HG03159 (cell line): ENCODE measurements at regions not wholly inside any gene's neighbourhood (a gene's known extent, or its start where the extent isn't known, plus 50 kb on each side); places are given as distances from the start of the nearest gene placed in this dataset.
"Not testable (repeated sequence)": the region's sequence is repeated elsewhere in the genome, so short reads cannot be mapped to it uniquely, and the experiment has no call there.

Experiments
- ATAC-seq: cut with Tn5 transposase; IDR thresholded peaks from one replicate; pipeline ENCODE4 v1.9.1; 2021; ENCODE audit warnings: mild to moderate bottlenecking, moderate library complexity; ENCODE audit not compliant: unreplicated experiment

DNA sequence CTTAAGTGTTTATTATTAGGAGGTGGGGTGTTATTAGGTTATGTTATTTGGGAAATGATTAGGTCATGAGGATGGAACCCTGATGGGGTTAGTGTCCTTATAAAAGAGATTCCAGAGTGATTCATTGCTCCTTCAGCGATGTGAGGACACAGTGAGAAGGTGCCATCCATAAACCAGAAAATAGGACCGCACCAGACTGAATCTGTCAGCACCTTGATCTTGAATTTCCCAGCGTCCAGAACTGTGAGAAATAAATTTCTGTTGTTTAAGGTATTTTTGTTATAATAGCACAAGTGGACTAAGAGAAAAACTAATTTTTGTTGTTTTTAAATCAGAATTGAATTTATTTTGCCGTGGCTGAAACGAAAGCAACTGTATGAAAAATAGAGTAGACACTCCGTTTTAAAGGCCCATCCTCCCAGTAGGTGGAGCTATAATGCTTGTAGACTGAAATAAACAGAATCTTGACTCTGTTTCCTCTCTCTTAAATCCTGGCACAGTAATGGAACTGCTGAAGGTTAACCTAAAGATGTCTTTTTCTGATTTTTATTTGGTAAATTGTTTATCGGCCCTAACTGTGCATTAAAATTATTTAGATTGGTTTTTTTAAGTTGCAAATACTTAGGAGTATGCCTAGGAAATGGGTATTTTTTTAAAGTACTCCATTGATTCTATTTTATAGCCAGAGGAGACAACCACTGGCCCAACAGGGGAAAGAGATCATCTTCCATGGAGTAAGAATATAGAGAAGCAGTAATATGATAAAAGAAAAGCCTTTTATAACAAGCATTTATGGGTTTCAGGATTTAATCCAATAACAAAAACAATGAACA, 133.2 kb upstream of the ADAMTS3 start:
- peak; percentile 84 for ATAC-seq

DNA sequence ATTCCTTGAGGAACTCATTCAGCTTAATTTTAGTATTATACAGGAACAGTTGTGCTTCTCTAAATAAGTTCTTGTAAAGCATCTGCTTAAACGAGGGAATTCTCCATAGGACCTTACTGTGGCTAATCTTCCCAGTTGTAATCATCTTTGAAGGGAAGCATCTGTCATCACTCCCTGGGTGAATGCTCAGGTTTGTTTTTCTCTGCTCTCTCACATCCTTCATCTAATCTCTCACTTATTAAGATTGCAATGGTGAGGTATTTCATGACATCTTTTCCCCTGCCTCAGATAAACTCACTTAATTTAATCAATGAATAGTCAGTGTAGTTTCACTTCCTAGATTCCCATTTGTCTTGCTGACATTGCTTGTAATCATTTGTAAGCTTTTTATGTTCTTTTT, 121.8 kb upstream of the ADAMTS3 start:
- no peak for ATAC-seq

DNA sequence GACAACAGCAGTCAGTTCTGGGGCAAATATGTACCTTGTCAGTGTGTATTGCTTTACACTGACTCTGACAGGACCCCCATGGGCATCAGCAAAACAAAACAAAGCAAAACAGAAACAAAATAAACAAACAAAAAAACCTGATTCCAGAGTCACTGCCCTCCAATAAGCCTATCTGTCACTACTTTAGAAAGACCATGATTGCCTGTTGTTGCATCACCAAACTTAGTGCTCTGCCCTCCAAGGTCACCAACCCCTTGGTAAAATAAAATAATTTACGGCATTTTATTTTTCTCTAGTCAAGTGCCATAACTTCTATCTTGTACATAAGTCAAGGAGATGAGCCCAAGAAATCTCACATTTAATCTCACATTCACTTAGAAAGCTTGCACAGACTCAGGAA, 120.9 kb upstream of the ADAMTS3 start:
- no peak for ATAC-seq

DNA sequence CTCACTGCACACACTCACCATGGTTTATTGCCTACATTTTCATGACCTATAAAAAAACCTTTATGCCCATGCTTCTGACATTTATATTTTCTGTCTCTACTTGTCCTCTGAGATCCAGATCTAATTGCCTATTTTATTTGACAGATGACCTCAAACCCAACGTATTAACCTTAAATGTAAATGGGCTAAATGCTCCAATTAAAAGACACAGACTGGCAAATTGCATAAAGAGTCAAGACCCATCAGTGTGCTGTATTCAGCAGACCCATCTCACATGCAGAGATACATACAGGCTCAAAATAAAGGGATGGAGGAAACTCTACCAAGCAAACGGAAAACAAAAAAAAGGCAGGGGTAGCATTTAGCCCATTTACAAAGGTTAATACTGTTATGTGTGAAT, 117.4 kb upstream of the ADAMTS3 start:
- not testable (repeated sequence) for ATAC-seq

DNA sequence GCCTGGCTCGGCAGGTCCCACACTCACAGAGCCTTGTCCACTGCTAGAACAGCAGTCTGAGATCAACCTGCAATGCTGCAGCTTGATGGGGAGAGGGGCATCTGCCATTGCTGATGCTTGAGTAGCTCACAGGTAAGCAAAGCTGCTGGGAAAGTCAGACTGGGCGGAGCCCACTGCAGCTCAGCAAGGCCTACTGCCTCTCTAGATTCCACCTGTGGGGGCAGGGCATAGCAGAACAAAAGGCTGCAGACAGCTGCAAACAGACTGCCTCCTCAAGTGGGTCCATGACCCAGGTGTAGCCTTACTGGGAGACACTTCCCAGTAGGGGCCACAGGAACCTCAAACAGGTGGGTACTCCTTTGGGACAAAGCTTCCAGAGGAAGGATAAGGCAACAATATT, 110.6 kb upstream of the ADAMTS3 start:
- no peak for ATAC-seq

DNA sequence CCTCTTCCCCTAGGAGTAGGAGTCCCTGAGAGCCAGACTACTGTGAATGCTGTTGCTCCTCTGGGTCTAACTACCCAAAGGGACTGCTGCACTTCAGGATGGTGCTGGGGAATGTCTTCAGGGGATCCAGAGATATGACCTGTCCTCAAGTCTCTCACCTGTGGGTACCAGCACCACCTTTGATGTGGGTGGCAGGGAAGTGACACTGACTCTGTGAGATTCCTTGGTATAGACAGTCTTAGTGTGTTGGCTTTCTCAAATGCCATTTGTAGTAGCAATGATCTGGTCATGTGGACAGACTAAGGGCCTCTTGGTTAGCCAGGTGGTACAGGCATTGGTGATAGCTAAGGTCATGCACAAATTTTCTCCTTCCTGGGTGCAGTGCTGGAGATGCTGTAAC, 108.9 kb upstream of the ADAMTS3 start:
- ATAC-seq = no peak

DNA sequence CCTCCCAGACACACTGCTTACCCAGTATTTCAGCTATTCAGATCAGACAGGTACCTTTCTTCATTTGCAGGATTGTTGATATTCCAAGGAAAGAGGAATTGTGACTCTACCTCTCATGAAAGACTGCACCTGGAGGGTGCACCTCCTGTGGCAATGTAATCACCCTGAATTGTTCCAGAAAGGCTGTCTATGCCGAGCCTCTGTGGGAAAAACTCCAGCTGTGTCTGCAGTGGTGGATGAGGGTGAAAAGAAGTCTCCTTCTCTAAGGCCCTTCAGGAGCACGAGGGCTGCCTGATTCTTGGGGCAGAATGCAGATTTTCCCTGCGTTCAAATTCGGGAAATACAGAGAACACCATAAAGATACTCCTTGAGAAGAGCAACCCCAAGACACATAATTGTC, 108.2 kb upstream of the ADAMTS3 start:
- no peak for ATAC-seq

DNA sequence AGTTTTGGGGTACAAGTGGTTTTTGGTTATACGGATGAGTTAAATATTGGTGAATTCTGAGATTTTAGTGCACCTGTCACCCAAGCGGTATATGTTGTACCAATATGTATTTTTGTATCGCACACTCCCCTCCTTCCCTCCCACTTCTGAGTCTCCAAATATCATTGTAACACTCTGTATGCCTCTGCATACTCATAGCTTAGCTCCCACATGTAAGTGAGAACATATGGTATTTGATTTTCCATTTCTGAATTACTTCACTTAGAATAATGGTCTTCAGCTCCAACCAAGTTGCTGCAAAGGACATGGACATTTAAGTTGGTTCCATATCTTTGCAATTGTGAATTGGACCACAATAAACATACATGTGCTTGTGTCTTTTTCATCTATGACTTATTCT, 103.0 kb upstream of the ADAMTS3 start:
- ATAC-seq = no peak

DNA sequence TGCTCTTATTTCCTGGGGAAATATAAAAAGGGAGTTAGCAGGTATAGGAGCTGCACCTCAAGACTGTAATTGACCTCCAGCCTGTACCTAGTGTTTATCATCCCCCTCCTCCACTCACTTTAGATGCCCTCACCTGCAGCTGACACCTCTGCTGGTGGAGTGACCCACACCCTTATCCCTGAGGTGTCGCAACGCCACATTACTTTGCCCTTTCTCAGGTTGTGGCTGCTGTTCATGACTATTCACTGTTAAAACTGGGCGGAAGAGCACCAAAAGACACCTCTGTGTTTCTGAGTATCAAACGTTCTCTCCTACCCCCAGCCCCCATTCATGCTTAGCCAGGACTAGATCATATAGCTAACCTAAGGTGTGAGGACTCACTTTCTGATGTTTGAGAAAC, 101.5 kb upstream of the ADAMTS3 start:
- ATAC-seq = no peak

DNA sequence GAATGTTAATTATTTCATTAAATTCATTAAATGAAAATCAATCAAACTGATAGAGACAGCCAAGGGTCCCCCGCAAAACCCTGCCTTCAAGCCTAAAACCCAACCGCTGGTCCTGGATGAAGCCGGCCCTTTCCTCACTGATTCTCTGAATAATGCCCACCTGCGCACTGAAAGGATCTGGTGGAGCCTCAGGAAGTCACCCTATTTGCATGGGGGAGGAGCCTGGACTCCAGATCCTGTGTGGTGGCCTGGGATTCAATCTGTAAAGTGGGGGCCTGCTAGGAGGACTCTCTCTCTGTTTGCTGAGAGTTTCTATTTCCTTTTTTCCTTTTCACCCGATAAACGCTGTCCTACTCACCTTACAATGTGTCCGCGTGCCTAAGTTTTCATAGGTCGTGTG, 97.9 kb upstream of the ADAMTS3 start:
- ATAC-seq = no peak

DNA sequence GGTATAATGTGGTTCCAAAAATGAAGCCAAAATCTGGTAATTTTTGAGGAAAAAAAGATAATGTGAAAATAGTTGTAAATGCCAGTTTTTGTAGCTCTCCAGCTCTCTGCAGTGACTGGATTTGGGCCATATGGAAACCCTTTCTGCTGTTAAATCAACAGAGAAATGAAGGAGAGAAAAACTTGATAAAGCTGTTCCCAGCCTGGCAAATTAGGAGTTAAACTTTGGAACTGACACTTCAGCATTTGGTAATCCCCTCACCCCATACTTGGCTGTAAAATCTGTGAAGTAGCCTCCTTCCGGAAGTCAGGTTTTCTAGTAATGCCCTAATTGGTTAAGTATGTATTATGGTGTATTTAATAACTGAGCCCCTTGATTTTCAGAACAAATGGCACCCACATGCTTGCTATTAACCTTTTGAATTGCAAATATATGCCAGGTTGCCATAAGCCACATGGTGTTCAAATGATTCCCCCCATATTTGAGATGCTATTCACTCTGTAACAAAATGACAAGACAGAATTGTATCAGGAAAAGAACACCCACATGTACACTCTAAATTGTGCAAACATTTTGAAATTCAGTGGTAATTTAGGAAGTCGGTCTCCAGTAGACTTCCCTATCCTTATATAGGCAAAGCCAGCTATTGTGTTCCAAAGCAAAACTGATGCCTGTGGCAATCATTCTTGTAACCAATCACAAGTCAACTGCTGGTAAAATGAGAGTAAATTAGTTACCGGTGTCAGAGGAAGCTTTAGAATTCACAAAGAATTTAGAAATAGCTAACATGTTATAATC, 96.3 kb upstream of the ADAMTS3 start:
- ATAC-seq = no peak

DNA sequence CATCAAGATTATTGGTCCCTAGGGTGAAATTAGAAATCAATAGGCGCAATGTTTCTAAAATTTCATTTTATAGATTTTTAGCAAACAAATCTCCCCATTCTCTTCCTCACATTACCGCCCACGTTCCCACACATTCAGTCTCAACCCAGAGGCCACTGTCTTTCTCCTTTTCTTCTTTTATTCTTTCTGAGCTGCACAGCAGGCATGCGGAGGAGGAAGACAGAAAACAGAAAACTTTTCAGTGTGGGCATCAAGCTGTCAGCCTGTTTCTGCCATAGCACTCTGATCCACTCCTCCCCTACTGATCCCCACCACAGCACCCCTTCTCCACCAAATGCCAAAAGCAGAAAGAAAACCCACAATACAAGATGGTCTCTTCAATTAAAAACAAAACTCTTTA, 94.8 kb upstream of the ADAMTS3 start:
- no peak for ATAC-seq

DNA sequence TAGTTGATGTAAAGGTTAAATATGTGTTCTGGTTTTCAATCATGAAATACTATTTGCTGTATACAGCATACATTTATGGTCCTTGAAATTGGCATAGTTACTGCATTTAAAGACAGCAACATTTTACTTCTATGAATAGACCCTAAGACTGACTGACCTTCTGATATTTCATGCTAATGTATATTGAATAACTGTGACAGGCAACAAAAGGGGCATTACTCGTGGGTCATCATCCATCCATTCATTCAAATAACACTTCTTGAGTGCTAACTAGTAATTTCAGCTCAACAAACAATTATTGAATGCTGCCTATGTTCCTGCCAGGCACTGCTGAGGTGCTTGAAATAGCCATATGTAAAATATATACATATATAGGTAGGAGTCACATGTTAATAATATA, 92.8 kb upstream of the ADAMTS3 start:
- ATAC-seq = no peak

DNA sequence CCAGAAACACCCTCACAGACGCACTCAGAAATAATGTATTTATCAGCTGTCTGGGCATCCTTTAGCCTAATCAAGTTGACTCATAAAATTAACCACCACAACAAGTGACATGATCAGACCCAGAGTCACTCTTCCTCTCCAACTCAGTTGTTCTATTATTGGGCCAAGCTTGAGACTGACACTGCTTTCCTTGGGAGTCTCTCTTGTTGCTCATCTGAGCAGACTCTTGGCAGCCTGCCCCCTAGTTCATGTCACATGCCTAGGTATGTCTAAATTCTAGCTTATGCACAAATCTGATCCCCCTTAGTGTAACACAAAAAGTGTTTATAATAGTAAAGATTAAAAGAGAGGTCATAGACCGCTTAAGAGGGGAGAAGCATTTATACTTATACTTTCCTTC, 72.6 kb upstream of the ADAMTS3 start:
- ATAC-seq = no peak

DNA sequence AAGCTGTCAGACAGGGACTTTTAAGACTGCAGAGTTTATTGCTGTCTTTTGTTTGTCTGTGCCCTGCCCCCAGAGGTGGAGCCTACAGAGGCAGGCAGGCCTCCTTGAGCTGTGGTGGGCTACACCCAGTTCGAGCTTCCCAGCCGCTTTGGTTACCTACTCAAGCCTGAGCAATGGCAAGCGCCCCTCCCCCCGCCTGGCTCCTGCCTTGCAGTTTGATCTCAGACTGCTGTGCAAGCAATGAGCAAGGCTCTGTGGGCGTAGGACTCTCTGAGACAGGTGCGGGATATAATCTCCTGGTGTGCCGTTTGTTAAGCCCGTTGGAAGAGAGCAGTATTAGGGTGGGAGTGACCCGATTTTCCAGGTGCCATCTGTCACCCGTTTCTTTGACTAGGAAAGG, 67.8 kb upstream of the ADAMTS3 start:
- not testable (repeated sequence) for ATAC-seq

DNA sequence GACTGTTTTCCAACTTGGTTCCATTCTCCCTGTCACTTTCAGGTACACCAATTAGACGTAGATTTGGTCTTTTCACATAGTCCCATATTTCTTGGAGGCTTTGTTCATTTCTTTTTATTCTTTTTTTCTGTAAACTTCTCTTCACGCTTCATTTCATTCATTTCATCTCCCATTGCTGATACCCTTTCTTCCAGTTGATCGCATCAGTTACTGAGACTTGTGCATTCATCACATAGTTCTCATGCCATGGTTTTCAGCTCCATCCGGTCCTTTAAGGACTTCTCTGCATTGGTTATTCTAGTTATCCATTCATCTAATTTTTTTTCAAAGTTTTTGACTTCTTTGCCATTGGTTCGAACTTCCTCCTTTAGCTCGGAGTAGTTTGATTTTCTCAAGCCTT, 66.9 kb upstream of the ADAMTS3 start:
- ATAC-seq = not testable (repeated sequence)

DNA sequence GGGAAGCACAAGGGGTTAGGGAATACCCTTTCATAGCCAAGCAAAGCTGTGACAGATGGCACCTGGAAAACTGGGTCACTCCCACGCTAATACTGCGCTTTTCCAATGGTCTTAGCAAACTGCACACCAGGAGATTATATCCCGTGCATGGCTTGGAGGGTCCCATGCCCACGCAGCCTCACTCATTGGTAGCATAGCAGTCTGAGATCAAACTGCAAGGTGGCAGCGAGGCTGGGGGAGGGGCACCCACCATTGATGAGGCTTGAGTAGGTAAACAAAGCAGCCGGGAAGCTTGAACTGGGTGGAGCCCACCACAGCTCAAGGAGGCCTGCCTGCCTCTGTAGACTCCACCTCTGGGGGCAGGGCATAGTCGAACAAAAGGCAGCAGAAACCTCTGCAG, 63.2 kb upstream of the ADAMTS3 start:
- ATAC-seq = not testable (repeated sequence)

DNA sequence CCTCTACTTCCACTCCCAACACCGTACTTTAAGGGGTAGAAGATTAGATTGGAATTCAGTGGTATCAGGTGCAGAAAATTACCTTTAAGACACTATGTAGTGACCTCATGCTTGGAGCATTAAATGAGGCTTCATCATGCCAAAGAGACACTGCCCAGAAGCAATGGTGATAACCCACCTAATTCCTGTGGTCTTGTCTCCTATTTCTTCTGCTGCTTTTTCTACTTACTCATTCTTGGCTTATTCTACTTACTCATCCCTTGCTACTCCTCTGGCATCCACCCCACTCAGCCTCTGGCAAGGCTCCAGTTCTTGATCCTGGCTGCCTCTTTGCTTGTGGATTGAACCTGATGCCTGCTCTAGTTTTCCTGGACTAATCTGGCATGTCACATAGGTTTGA, 62.3 kb upstream of the ADAMTS3 start:
- ATAC-seq = no peak

DNA sequence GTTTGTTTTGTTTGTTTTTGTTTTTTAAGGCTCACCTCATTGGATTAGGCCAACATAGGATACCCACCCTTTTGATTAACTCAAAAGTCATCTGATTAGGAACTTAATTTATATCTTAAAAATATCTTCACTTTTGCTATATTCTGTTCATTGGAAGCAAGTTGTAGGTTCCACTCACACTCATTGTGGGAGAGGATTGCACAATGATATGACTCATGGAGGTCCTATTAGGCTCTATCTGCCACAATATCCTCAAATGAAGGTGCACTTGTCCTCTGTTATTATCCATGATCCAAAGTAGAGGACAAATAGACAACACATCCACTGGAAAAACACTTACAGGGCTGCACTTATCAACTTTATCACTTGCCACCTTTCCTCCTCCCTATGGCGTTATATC, 60.5 kb upstream of the ADAMTS3 start:
- no peak for ATAC-seq

DNA sequence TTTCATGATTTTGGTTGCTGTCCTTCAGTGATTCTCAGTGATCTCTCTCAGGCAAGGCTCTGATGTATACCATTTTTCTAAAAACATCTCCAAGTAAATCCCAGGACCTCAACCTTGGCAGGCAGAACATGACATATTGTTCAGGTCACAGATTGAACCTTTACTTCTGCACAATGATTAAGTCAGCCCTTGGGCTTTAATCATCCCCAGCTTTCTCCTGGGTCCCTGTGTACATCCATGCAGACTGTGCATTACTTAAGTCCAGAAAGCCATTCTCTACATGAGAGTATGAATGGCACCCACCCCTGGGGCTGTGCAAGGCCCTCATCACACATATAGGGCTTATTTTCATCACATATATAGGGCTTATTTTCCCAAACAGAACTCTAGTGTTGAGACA, 58.7 kb upstream of the ADAMTS3 start:
- ATAC-seq = no peak
